ENCODE measurements at regions not wholly inside any gene's neighbourhood (a gene's known extent, or its start where the extent isn't known, plus 50 kb on each side); places are given as distances from the start of the nearest gene placed in this dataset.

DNA sequence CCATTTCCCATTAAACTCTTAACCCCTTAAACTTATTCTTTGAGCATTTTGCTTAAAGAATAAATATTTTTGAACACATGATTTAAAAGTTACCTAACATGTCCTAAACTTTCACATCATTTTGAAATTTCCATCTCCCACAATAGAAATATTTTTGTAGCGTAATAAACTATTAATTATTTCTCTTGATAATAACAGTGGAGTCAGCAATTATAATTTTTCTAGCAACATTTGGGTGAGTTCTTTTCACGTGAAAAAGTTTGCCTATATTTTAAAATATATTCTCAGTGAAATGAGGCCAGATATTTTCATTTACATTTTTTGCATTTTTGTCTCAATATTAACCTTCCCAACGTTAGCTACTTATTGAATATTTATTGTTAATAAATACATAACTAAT, 320.4 kb upstream of the CRIM1 start:
- no TSS peak for BruUV-seq (replicated peaks)
- no peak for DNase-seq (ENCODE audit: low read depth, low spot score)
- Histone ChIP-seq H3K27ac (ENCODE audit: control insufficient read depth, insufficient read depth) (no peak overlapping the region), H3K4me3 (no peak overlapping the region), H3K27me3 (replicated peaks in 1 of 2; ENCODE audit: control insufficient read depth in 2 of 2, insufficient read depth in 2 of 2, low read length in 1 of 2) (no peaks in the 10 kb centered on the region), H3K79me2 (ENCODE audit: control insufficient read depth, insufficient read depth, low read length) (no peaks in the 10 kb centered on the region), H3K9ac (ENCODE audit: control insufficient read depth, insufficient read depth, low read length) (no peak overlapping the region), H4K20me1 (ENCODE audit: control insufficient read depth, insufficient read depth) (no peaks in the 10 kb centered on the region), H3K4me2 (ENCODE audit: control insufficient read depth, insufficient read depth) (no peak overlapping the region), H3K9me3 (replicated peaks; ENCODE audit: control insufficient read depth, insufficient read depth, low read length) (no peaks in the 10 kb centered on the region), H2AFZ (ENCODE audit: control insufficient read depth, low read depth, low read length) (no peak overlapping the region), H3K36me3 (ENCODE audit: control insufficient read depth in 2 of 2, insufficient read depth in 2 of 2, low read length in 1 of 2) (no peaks in the 10 kb centered on the region), H3K4me1 (ENCODE audit: control insufficient read depth, insufficient read depth, low read length) (no peaks in the 10 kb centered on the region)
- no peak for FAIRE-seq
- ATAC-seq, result no peak
- intact Hi-C loops (cut with micrococcal nuclease; ENCODE audit: unreplicated experiment), result no loop called here
- SMC1A ChIA-PET (ENCODE audit: uncharacterized antibody, unreplicated experiment), result interaction anchor here (1.0 kb wide), 1 partner anchor 96 kb away, joined by 3 read pairs; no protein-coding TSS in a partner anchor
- TF ChIP-seq, protein P1, sequence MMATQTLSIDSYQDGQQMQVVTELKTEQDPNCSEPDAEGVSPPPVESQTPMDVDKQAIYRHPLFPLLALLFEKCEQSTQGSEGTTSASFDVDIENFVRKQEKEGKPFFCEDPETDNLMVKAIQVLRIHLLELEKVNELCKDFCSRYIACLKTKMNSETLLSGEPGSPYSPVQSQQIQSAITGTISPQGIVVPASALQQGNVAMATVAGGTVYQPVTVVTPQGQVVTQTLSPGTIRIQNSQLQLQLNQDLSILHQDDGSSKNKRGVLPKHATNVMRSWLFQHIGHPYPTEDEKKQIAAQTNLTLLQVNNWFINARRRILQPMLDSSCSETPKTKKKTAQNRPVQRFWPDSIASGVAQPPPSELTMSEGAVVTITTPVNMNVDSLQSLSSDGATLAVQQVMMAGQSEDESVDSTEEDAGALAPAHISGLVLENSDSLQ (IDR thresholded peaks at IDR 0.05), result no peak
- no peak for TF ChIP-seq RAD51 (IDR thresholded peaks at IDR 0.05)
- 16% methylated on average over 3 of the region's 3 CpGs for WGBS (ENCODE audit: insufficient coverage, insufficient replicate concordance, low lambda C conversion rate, missing lambda C conversion rate)
- RAD21 ChIA-PET (ENCODE audit: unreplicated experiment), result no interaction called here
- CTCF ChIA-PET, result no interaction called here
- POLR2A ChIA-PET, result no interaction called here
- in situ Hi-C loops (cut with MboI), result no loop called here

DNA sequence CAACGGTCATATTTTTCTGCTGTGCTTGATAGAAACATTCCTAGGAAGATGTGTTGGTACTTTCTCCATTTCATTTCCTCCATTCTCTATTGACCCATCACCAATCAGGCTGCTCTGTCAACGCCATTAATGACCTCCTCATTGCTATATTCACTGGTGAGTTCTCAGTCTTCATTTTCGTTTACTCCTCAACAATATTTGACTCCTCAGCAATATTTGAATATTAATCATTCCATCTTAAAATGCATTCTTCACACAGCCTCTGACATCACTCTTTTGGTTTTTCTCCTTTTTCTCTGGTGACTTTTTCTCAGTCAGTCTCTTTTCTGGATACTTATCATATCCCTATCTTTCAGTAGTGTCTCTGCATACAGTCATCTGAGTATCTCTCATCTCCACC, 323.5 kb upstream of the CRIM1 start:
- no peaks in the 10 kb centered on the region for H3K4me1 ChIP-seq (ENCODE audit: control insufficient read depth, insufficient read depth, low read length)
- in situ Hi-C loops (cut with MboI), result no loop called here
- no peak overlapping the region for H2AFZ ChIP-seq (ENCODE audit: control insufficient read depth, low read depth, low read length)
- no peaks in the 10 kb centered on the region for H3K79me2 ChIP-seq (ENCODE audit: control insufficient read depth, insufficient read depth, low read length)
- no peak overlapping the region for H3K4me2 ChIP-seq (ENCODE audit: control insufficient read depth, insufficient read depth)
- H3K27me3 ChIP-seq (replicated peaks in 1 of 2; ENCODE audit: control insufficient read depth in 2 of 2, insufficient read depth in 2 of 2, low read length in 1 of 2), result no peaks in the 10 kb centered on the region
- H4K20me1 ChIP-seq (ENCODE audit: control insufficient read depth, insufficient read depth), result no peaks in the 10 kb centered on the region
- SMC1A ChIA-PET (ENCODE audit: uncharacterized antibody, unreplicated experiment), result no interaction called here
- RAD21 ChIA-PET (ENCODE audit: unreplicated experiment), result no interaction called here
- 0% methylated on average over 3 of the region's 3 CpGs for WGBS (ENCODE audit: insufficient coverage, insufficient replicate concordance, low lambda C conversion rate, missing lambda C conversion rate)
- FAIRE-seq (no peak), DNase-seq (ENCODE audit: low read depth, low spot score) (no peak), ATAC-seq (no peak)
- H3K27ac ChIP-seq (ENCODE audit: control insufficient read depth, insufficient read depth), result no peak overlapping the region
- no peak overlapping the region for H3K4me3 ChIP-seq
- H3K9ac ChIP-seq (ENCODE audit: control insufficient read depth, insufficient read depth, low read length), result no peak overlapping the region
- H3K36me3 ChIP-seq (ENCODE audit: control insufficient read depth in 2 of 2, insufficient read depth in 2 of 2, low read length in 1 of 2), result no peaks in the 10 kb centered on the region
- BruUV-seq (replicated peaks), result no TSS peak
- POLR2A ChIA-PET, result no interaction called here
- CTCF ChIA-PET, result no interaction called here
- intact Hi-C loops (cut with micrococcal nuclease; ENCODE audit: unreplicated experiment), result no loop called here
- H3K9me3 ChIP-seq (replicated peaks; ENCODE audit: control insufficient read depth, insufficient read depth, low read length), result no peaks in the 10 kb centered on the region
- TF ChIP-seq SIN3A (IDR thresholded peaks at IDR 0.05; ENCODE audit: low read depth, low read length) (no peak), ASH2L (IDR thresholded peaks at IDR 0.05; ENCODE audit: borderline replicate concordance, low read depth) (no peak), JUND (IDR thresholded peaks at IDR 0.05; ENCODE audit: low read depth, low read length) (no peak), SMARCA5 (IDR thresholded peaks at IDR 0.05) (no peak), SUPT20H (IDR thresholded peaks at IDR 0.05; ENCODE audit: borderline replicate concordance, control insufficient read depth, low read depth, low read length) (no peak), BMI1 (IDR thresholded peaks at IDR 0.05; ENCODE audit: borderline replicate concordance) (no peak), RELA (IDR thresholded peaks at IDR 0.05; ENCODE audit: borderline replicate concordance, partially characterized antibody) (no peak), NR2F1 (conservative IDR thresholded peaks at IDR 0.05) (no peak), PRDM15 (CRISPR knock-in tag; IDR thresholded peaks at IDR 0.05) (no peak)
- TF ChIP-seq, protein P2, sequence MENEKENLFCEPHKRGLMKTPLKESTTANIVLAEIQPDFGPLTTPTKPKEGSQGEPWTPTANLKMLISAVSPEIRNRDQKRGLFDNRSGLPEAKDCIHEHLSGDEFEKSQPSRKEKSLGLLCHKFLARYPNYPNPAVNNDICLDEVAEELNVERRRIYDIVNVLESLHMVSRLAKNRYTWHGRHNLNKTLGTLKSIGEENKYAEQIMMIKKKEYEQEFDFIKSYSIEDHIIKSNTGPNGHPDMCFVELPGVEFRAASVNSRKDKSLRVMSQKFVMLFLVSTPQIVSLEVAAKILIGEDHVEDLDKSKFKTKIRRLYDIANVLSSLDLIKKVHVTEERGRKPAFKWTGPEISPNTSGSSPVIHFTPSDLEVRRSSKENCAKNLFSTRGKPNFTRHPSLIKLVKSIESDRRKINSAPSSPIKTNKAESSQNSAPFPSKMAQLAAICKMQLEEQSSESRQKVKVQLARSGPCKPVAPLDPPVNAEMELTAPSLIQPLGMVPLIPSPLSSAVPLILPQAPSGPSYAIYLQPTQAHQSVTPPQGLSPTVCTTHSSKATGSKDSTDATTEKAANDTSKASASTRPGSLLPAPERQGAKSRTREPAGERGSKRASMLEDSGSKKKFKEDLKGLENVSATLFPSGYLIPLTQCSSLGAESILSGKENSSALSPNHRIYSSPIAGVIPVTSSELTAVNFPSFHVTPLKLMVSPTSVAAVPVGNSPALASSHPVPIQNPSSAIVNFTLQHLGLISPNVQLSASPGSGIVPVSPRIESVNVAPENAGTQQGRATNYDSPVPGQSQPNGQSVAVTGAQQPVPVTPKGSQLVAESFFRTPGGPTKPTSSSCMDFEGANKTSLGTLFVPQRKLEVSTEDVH (IDR thresholded peaks at IDR 0.05; ENCODE audit: low read depth, partially characterized antibody), result no peak

All from GM12878 (cell line).